Astrocyte of the cerebellum (primary cell): ENCODE measurements at regions not wholly inside any gene's neighbourhood (a gene's known extent, or its start where the extent isn't known, plus 50 kb on each side); places are given as distances from the start of the nearest gene placed in this dataset.

Experiments used
- DNase-seq: peaks from one replicate; pipeline ENCODE4 v3.0.0-alpha.2; 2011; ENCODE audit warnings: low read depth
- H3K4me3 ChIP-seq: 2 replicates; pipeline ENCODE4 v1.5.1; 2011; ENCODE audit warnings: mild to moderate bottlenecking, low read depth, low read length, moderate library complexity
- in situ Hi-C: cut with HindIII; loops from 2 replicates; pipeline ENCODE4 v1.10.0; 2017; ENCODE audit warnings: low sequenced_read_pairs
- TF ChIP-seq, protein P1 (sequence below): IDR thresholded peaks from 2 replicates; pipeline ENCODE4 v1.5.1; 2012; ENCODE audit warnings: low read length, low read depth, moderate library complexity, mild to moderate bottlenecking; ENCODE audit errors: missing control alignments

DNA sequence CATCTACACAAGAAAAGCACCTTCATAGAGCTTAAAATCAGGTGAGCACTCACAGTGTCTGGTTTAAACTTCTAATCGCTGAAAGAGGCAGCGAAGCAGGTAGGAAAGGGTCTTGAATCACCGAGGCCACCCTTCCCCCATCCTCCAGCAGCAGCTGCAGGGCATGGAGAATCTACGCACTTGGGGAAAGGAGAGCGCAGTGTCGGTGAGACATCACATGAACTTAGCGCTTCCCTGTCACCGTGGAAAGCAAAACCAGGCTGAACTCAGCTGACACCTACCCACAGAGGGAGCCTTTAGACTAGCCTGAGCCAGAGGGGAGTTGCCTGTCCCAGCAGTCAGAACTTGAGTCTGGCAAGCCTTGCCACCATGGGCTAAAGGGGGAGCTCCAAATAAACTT lies 197.2 kb upstream of the ZFP42 start:
- in situ Hi-C loops: no loop called here
- TF ChIP-seq, protein P1, sequence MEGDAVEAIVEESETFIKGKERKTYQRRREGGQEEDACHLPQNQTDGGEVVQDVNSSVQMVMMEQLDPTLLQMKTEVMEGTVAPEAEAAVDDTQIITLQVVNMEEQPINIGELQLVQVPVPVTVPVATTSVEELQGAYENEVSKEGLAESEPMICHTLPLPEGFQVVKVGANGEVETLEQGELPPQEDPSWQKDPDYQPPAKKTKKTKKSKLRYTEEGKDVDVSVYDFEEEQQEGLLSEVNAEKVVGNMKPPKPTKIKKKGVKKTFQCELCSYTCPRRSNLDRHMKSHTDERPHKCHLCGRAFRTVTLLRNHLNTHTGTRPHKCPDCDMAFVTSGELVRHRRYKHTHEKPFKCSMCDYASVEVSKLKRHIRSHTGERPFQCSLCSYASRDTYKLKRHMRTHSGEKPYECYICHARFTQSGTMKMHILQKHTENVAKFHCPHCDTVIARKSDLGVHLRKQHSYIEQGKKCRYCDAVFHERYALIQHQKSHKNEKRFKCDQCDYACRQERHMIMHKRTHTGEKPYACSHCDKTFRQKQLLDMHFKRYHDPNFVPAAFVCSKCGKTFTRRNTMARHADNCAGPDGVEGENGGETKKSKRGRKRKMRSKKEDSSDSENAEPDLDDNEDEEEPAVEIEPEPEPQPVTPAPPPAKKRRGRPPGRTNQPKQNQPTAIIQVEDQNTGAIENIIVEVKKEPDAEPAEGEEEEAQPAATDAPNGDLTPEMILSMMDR: no peak
- DNase-seq: no peak
- H3K4me3 ChIP-seq: no peak overlapping the region

DNA sequence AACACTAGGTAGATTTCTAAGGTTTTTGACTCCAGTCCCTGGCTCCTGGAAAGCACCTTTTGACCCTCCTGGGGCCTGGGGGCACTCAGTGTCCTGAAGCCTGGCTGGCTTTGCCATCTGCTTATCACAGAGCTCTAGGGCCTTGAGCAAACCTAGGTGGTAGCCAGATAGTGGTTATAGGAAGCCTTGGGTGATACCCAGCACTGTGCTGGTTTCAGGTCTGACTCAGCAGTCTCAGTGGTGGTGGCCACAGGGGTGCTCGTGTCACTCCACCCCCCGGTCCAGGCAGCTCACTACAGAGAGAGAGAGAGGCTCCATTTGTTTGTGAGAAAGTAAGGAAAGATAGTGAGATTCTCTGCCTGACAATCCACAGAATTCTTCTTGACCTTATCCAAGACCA lies 195.8 kb upstream of the ZFP42 start:
- DNase-seq: no peak
- TF ChIP-seq, protein P1: no peak
- no peak overlapping the region for H3K4me3 ChIP-seq
- in situ Hi-C loops: no loop called here

DNA sequence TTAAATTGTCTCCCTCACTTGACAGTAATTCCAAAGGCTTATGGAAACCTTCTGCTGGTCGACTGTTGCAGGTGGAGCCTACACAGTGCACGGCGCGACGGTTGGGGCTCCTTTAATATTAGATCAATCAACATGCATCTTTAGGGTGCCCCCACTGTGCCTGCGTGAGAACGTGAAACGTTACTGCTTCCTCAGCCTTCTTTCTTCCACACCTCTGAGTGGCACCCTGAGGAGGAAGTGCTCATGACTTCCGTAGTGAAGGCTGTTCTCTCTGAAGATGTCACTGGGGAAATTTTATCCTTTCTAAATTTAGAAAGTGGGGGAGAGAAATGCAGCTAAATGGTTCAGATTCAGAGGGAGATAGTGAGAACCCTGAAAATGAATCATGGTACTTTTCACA lies 184.0 kb upstream of the ZFP42 start:
- DNase-seq: no peak

DNA sequence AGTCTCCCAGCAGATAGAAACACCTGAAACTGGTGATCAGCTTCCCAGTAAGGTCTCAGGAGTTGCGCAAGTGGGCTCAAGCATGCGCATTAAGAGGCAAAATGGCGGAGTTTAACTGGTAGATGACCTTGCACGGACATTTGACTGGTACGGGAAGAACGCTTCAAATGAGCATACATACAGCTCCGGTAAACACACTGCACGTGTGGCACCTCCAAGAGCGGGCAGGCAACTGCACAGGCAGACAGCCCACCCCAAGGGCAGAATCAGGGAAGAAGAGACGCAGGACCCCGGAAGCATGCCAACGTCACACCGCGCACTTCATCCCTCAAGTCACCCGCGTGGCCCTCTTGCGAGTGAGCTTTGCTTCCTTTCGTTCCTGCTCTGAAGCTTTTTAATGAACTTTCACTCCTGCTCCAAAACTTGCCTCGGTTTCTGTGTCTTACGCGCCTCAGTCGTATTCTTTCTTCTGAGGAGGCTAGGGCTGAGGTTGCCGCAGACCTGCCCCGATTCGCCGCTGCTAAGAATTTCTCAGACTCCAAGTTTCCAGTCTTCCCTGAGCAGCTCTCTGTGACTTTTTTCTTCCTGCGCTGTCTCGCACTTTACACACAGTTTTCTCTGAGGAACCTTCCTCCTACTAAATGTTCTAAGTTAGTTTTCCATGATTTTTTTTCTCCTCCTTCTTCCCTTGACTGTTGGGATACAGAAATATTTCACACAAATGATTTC lies 180.7 kb upstream of the ZFP42 start:
- TF ChIP-seq, protein P1: no peak
- in situ Hi-C loops: no loop called here
- peak overlapping the region; percentile 32 for H3K4me3 ChIP-seq
- no peak for DNase-seq

More for the DNA sequence above, 184.0 kb upstream of the ZFP42 start:
- TF ChIP-seq, protein P1: no peak
- in situ Hi-C loops: no loop called here
- no peak overlapping the region for H3K4me3 ChIP-seq

DNA sequence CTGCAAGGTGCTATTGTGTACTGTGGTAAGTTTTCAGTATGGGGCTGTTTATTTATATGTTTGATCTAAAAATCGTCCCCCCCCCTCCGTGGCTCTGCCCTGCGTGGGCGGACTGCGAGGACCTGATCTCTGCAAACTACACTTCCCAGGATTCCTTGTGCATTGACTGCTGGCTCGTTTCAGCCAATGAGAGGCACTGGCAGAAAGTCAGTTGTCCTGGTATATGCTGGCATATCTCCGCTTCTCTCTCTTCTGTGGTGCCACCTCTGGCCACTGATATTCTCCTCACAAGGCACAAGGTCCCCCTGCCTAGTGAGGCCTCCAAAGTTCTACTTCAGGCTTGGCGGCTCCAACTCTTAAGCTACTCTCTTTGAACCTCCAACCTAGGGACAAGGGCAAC lies 168.8 kb upstream of the ZFP42 start:
- no peak for DNase-seq
- TF ChIP-seq, protein P1: no peak
- in situ Hi-C loops: loop anchor here (5.0 kb wide), 1 partner anchor 44 kb away; no protein-coding TSS in a partner anchor
- no peak overlapping the region for H3K4me3 ChIP-seq

DNA sequence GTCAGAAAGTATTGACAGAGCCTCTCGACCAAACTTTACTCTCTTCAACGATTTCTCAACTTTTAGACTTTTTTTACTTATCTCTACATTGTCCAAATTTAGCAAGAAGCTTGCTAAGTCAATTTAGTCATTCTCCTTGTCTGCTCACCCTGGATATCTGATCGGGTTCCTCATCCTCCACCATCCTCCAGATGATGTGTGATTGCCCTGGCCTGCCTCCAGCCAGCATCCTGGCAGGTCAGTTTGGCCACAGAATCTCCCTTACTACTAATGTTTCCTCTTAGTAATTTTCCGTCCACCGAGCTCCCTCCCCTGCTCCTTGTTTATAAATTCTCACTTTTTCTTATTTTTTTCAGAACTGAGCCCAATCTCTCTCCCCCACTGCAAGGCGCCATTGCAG lies 167.9 kb upstream of the ZFP42 start:
- TF ChIP-seq, protein P1: no peak
- no peak for DNase-seq
- in situ Hi-C loops: loop anchor here (5.0 kb wide), 1 partner anchor 45 kb away; no protein-coding TSS in a partner anchor
- H3K4me3 ChIP-seq: no peak overlapping the region
